ENCODE measurements at regions not wholly inside any gene's neighbourhood (a gene's known extent, or its start where the extent isn't known, plus 50 kb on each side); places are given as distances from the start of the nearest gene placed in this dataset.
A peak's percentile ranks its signal among the peaks of the same experiment; 100 is the strongest.

GRCh38 chr18:64331419-64331818 lies 182.5 kb upstream of the LINC00305 start:
- no peaks in the 10 kb centered on the region for H3K27me3 Mint-ChIP-seq
- H3K4me3 Mint-ChIP-seq, result no peak overlapping the region
- no peaks in the 10 kb centered on the region for H3K36me3 Mint-ChIP-seq
- no peak overlapping the region for H3K27ac Mint-ChIP-seq
- no peak for DNase-seq
- POLR2A ChIA-PET, result no interaction called here
- H3K4me1 Mint-ChIP-seq, result no peaks in the 10 kb centered on the region
- H3K9me3 Mint-ChIP-seq, result no peaks in the 10 kb centered on the region
- ATAC-seq (ENCODE audit: low read depth), result no peak

- ATAC-seq (ENCODE audit: low read depth), result no peak
- no peak overlapping the region for H3K27ac Mint-ChIP-seq
- POLR2A ChIA-PET, result no interaction called here
- no peaks in the 10 kb centered on the region for H3K4me1 Mint-ChIP-seq
- no peaks in the 10 kb centered on the region for H3K9me3 Mint-ChIP-seq
- no peak for DNase-seq
- no peaks in the 10 kb centered on the region for H3K27me3 Mint-ChIP-seq
- no peaks in the 10 kb centered on the region for H3K36me3 Mint-ChIP-seq
- no peak overlapping the region for H3K4me3 Mint-ChIP-seq
Measured at GRCh38 chr18:64330931-64331330, 182.0 kb upstream of the LINC00305 start.

- no peaks in the 10 kb centered on the region for H3K9me3 Mint-ChIP-seq
- H3K27me3 Mint-ChIP-seq, result no peaks in the 10 kb centered on the region
- no peak overlapping the region for H3K27ac Mint-ChIP-seq
- no peak overlapping the region for H3K4me3 Mint-ChIP-seq
- H3K36me3 Mint-ChIP-seq, result no peaks in the 10 kb centered on the region
- ATAC-seq (ENCODE audit: low read depth), result no peak
- POLR2A ChIA-PET, result no interaction called here
- H3K4me1 Mint-ChIP-seq, result no peaks in the 10 kb centered on the region
- no peak for DNase-seq
Measured at GRCh38 chr18:64330161-64330560, 181.3 kb upstream of the LINC00305 start.

GRCh38 chr18:64322189-64322588 lies 173.3 kb upstream of the LINC00305 start:
- Mint-ChIP-seq H3K9me3 (peaks cover 2% of the 10 kb centered on the region), H3K4me3 (no peak overlapping the region), H3K36me3 (no peaks in the 10 kb centered on the region), H3K27me3 (no peaks in the 10 kb centered on the region), H3K27ac (no peak overlapping the region), H3K4me1 (no peaks in the 10 kb centered on the region)
- DNase-seq, result no peak
- POLR2A ChIA-PET, result no interaction called here
- ATAC-seq (ENCODE audit: low read depth), result no peak

- DNase-seq (no peak), ATAC-seq (ENCODE audit: low read depth) (no peak)
- Mint-ChIP-seq H3K36me3 (no peaks in the 10 kb centered on the region), H3K4me1 (no peaks in the 10 kb centered on the region), H3K4me3 (no peak overlapping the region), H3K27me3 (no peaks in the 10 kb centered on the region), H3K9me3 (peaks cover 2% of the 10 kb centered on the region), H3K27ac (no peak overlapping the region)
- POLR2A ChIA-PET, result no interaction called here
Measured at GRCh38 chr18:64318547-64318946, 169.7 kb upstream of the LINC00305 start.

- Mint-ChIP-seq H3K4me1 (no peaks in the 10 kb centered on the region), H3K27ac (no peak overlapping the region), H3K27me3 (no peaks in the 10 kb centered on the region), H3K36me3 (no peaks in the 10 kb centered on the region), H3K9me3 (no peaks in the 10 kb centered on the region), H3K4me3 (no peak overlapping the region)
- POLR2A ChIA-PET, result no interaction called here
- DNase-seq (no peak), ATAC-seq (ENCODE audit: low read depth) (no peak)
Measured at GRCh38 chr18:64311859-64312258, 163.0 kb upstream of the LINC00305 start.

GRCh38 chr18:64295839-64296238 lies 147.0 kb upstream of the LINC00305 start:
- no peak overlapping the region for H3K4me3 Mint-ChIP-seq
- no peaks in the 10 kb centered on the region for H3K36me3 Mint-ChIP-seq
- H3K4me1 Mint-ChIP-seq, result no peaks in the 10 kb centered on the region
- DNase-seq, result no peak
- H3K27ac Mint-ChIP-seq, result no peak overlapping the region
- no peak for ATAC-seq (ENCODE audit: low read depth)
- no peaks in the 10 kb centered on the region for H3K27me3 Mint-ChIP-seq
- no peaks in the 10 kb centered on the region for H3K9me3 Mint-ChIP-seq
- POLR2A ChIA-PET, result no interaction called here

GRCh38 chr18:64294967-64295366 lies 146.1 kb upstream of the LINC00305 start:
- Mint-ChIP-seq H3K4me1 (no peaks in the 10 kb centered on the region), H3K27me3 (no peaks in the 10 kb centered on the region), H3K27ac (no peak overlapping the region), H3K36me3 (no peaks in the 10 kb centered on the region), H3K9me3 (no peaks in the 10 kb centered on the region), H3K4me3 (no peak overlapping the region)
- ATAC-seq (ENCODE audit: low read depth) (no peak), DNase-seq (no peak)
- POLR2A ChIA-PET, result no interaction called here

GRCh38 chr18:64288432-64288831 lies 139.5 kb upstream of the LINC00305 start:
- H3K4me1 Mint-ChIP-seq, result no peaks in the 10 kb centered on the region
- H3K27ac Mint-ChIP-seq, result no peak overlapping the region
- DNase-seq (no peak), ATAC-seq (ENCODE audit: low read depth) (no peak)
- H3K9me3 Mint-ChIP-seq, result no peaks in the 10 kb centered on the region
- H3K4me3 Mint-ChIP-seq, result no peak overlapping the region
- H3K27me3 Mint-ChIP-seq, result no peaks in the 10 kb centered on the region
- H3K36me3 Mint-ChIP-seq, result no peaks in the 10 kb centered on the region
- POLR2A ChIA-PET, result no interaction called here

- POLR2A ChIA-PET, result no interaction called here
- Mint-ChIP-seq H3K36me3 (no peaks in the 10 kb centered on the region), H3K27ac (no peak overlapping the region), H3K4me1 (no peaks in the 10 kb centered on the region), H3K4me3 (no peak overlapping the region), H3K9me3 (peaks cover 1% of the 10 kb centered on the region), H3K27me3 (no peaks in the 10 kb centered on the region)
- DNase-seq (no peak), ATAC-seq (ENCODE audit: low read depth) (no peak)
Measured at GRCh38 chr18:64287926-64288325, 139.0 kb upstream of the LINC00305 start.

GRCh38 chr18:64283059-64283458 lies 134.2 kb upstream of the LINC00305 start:
- peaks cover 7% of the 10 kb centered on the region for H3K9me3 Mint-ChIP-seq
- ATAC-seq (ENCODE audit: low read depth) (no peak), DNase-seq (no peak)
- H3K4me3 Mint-ChIP-seq, result no peak overlapping the region
- H3K27me3 Mint-ChIP-seq, result no peaks in the 10 kb centered on the region
- no peaks in the 10 kb centered on the region for H3K36me3 Mint-ChIP-seq
- POLR2A ChIA-PET, result no interaction called here
- no peaks in the 10 kb centered on the region for H3K4me1 Mint-ChIP-seq
- H3K27ac Mint-ChIP-seq, result no peak overlapping the region

GRCh38 chr18:64278026-64278425 lies 129.1 kb upstream of the LINC00305 start:
- POLR2A ChIA-PET, result no interaction called here
- Mint-ChIP-seq H3K27ac (no peak overlapping the region), H3K4me3 (no peak overlapping the region), H3K4me1 (no peaks in the 10 kb centered on the region), H3K36me3 (no peaks in the 10 kb centered on the region), H3K27me3 (no peaks in the 10 kb centered on the region), H3K9me3 (peaks cover 6% of the 10 kb centered on the region)
- DNase-seq (no peak), ATAC-seq (ENCODE audit: low read depth) (no peak)

- ATAC-seq (ENCODE audit: low read depth) (no peak), DNase-seq (no peak)
- POLR2A ChIA-PET, result no interaction called here
- H3K9me3 Mint-ChIP-seq, result peaks cover 1% of the 10 kb centered on the region
- H3K4me1 Mint-ChIP-seq, result no peaks in the 10 kb centered on the region
- no peak overlapping the region for H3K27ac Mint-ChIP-seq
- no peaks in the 10 kb centered on the region for H3K27me3 Mint-ChIP-seq
- peak overlapping the region; percentile 4 for H3K4me3 Mint-ChIP-seq
- H3K36me3 Mint-ChIP-seq, result no peaks in the 10 kb centered on the region
Measured at GRCh38 chr18:64276311-64277090, 127.6 kb upstream of the LINC00305 start.

- no peaks in the 10 kb centered on the region for H3K36me3 Mint-ChIP-seq
- H3K4me1 Mint-ChIP-seq, result no peaks in the 10 kb centered on the region
- POLR2A ChIA-PET, result no interaction called here
- peaks cover 1% of the 10 kb centered on the region for H3K9me3 Mint-ChIP-seq
- no peak overlapping the region for H3K4me3 Mint-ChIP-seq
- DNase-seq, result no peak
- H3K27ac Mint-ChIP-seq, result no peak overlapping the region
- no peak for ATAC-seq (ENCODE audit: low read depth)
- H3K27me3 Mint-ChIP-seq, result no peaks in the 10 kb centered on the region
Measured at GRCh38 chr18:64275593-64276300, 126.9 kb upstream of the LINC00305 start.

All from activated naive CD8-positive, alpha-beta T cell treated with anti-CD3 and anti-CD28 coated beads, Interleukin-2, amount 10 ng/mL, durations not matched to agents 7 days and 5 days (primary cell).